ENCODE measurements at regions not wholly inside any gene's neighbourhood (a gene's known extent, or its start where the extent isn't known, plus 50 kb on each side); places are given as distances from the start of the nearest gene placed in this dataset.

- Histone ChIP-seq H3K4me1 (ENCODE audit: control insufficient read depth, insufficient read depth, low read length) (no peaks in the 10 kb centered on the region), H3K9me3 (ENCODE audit: control insufficient read depth, insufficient read depth, low read depth, low read length) (no peaks in the 10 kb centered on the region), H3K36me3 (ENCODE audit: control insufficient read depth in 2 of 2, insufficient read depth in 1 of 2, low read length in 2 of 2) (no peaks in the 10 kb centered on the region), H3K4me3 (ENCODE audit: low read depth, low read length) (no peak overlapping the region), H3K27ac (ENCODE audit: extremely low read depth, low read depth, low read length) (no peak overlapping the region)
- CTCF ChIA-PET, result interaction anchor here (0.6 to 0.7 kb wide), 2 partner anchors 159 to 232 kb away, joined by 3 read pairs; no protein-coding TSS in a partner anchor
- POLR2A ChIA-PET, result no interaction called here
- TF ChIP-seq ZNF48 (tag by site-specific recombination; IDR thresholded peaks at IDR 0.05) (no peak), ZBTB11 (tag by site-specific recombination; conservative IDR thresholded peaks at IDR 0.05; ENCODE audit: low read depth) (no peak), ZNF202 (tag by site-specific recombination; IDR thresholded peaks at IDR 0.05; ENCODE audit: borderline replicate concordance) (no peak), ZNF645 (tag by site-specific recombination; IDR thresholded peaks at IDR 0.05) (no peak), ZNF280C (tag by site-specific recombination; IDR thresholded peaks at IDR 0.05) (no peak), ZNF521 (tag by site-specific recombination; IDR thresholded peaks at IDR 0.05) (no peak), EGR2 (tag by site-specific recombination; IDR thresholded peaks at IDR 0.05; ENCODE audit: low read depth) (no peak), ZNF133 (tag by site-specific recombination; IDR thresholded peaks at IDR 0.05) (no peak), ZNF654 (tag by site-specific recombination; IDR thresholded peaks at IDR 0.05; ENCODE audit: low read depth) (no peak), ZNF660 (tag by site-specific recombination; IDR thresholded peaks at IDR 0.05) (no peak), ZNF621 (tag by site-specific recombination; IDR thresholded peaks at IDR 0.05) (no peak), PRDM4 (tag by site-specific recombination; IDR thresholded peaks at IDR 0.05) (no peak), HOXC10 (CRISPR knock-in tag; IDR thresholded peaks at IDR 0.05) (no peak), ZNF266 (tag by site-specific recombination; IDR thresholded peaks at IDR 0.05; ENCODE audit: low read depth) (no peak), ZNF548 (tag by site-specific recombination; IDR thresholded peaks at IDR 0.05) (no peak), ZNF214 (tag by site-specific recombination; IDR thresholded peaks at IDR 0.05; ENCODE audit: borderline replicate concordance) (no peak), PRDM2 (tag by site-specific recombination; IDR thresholded peaks at IDR 0.05; ENCODE audit: borderline replicate concordance) (no peak), ZSCAN18 (tag by site-specific recombination; IDR thresholded peaks at IDR 0.05) (no peak), ZNF37A (tag by site-specific recombination; IDR thresholded peaks at IDR 0.05) (no peak), ZNF791 (tag by site-specific recombination; IDR thresholded peaks at IDR 0.05) (no peak)
Observed at GRCh38 chr7:31204071-31204470, 136.5 kb downstream of the NEUROD6 start.
